HepG2 (cell line): ENCODE measurements at regions not wholly inside any gene's neighbourhood (a gene's known extent, or its start where the extent isn't known, plus 50 kb on each side); places are given as distances from the start of the nearest gene placed in this dataset.

ENCODE experiments used
- CBX1 ChIP-seq: IDR thresholded peaks from one replicate; pipeline ENCODE4 v1.6.1; 2016; ENCODE audit warnings: antibody characterized with exemption, low read depth
- CENPT ChIP-seq: sonication (generic); formaldehyde crosslinking; IDR thresholded peaks from 2 replicates; pipeline ENCODE4 v1.8.0; 2022; ENCODE audit warnings: low read depth, mild to moderate bottlenecking, moderate library complexity, missing genetic modification reagents
- DPF2 ChIP-seq: sonication (generic); formaldehyde crosslinking; IDR thresholded peaks from 2 replicates; pipeline ENCODE4 v1.4.0; 2020; ENCODE audit warnings: mild to moderate bottlenecking, low read depth, missing genetic modification reagents, borderline replicate concordance
- KLF16 ChIP-seq, 2 experiments: sonication (generic) in 1 of 2; formaldehyde crosslinking in 1 of 2; IDR thresholded peaks; 2 replicates each; pipeline versions ENCODE4 v1.6.1 to v1.8.0; 2016 to 2023; ENCODE audit warnings: missing genetic modification reagents in 2 of 2, missing compliant biosample characterization in 1 of 2
- MXI1 ChIP-seq: IDR thresholded peaks from 3 replicates; pipeline ENCODE4 v1.6.1; 2012; ENCODE audit warnings: low read depth, low read length, inconsistent platforms, borderline replicate concordance
- ZNF10 ChIP-seq: sonication (generic); formaldehyde crosslinking; IDR thresholded peaks from 2 replicates; pipeline ENCODE4 v1.4.0; 2020; ENCODE audit warnings: mild to moderate bottlenecking, low read depth, missing genetic modification reagents, borderline replicate concordance
- ZNF543 ChIP-seq: sonication (generic); formaldehyde crosslinking; IDR thresholded peaks from 2 replicates; pipeline ENCODE4 v1.4.0; 2020; ENCODE audit warnings: mild to moderate bottlenecking, missing genetic modification reagents
- ZNF562 ChIP-seq: sonication (generic); formaldehyde crosslinking; IDR thresholded peaks from 2 replicates; pipeline ENCODE4 v1.8.0; 2022; ENCODE audit warnings: missing genetic modification reagents, borderline replicate concordance
- ZNF589 ChIP-seq: sonication (generic); formaldehyde crosslinking; conservative IDR thresholded peaks from 2 replicates; pipeline ENCODE4 v1.8.0; 2022; ENCODE audit warnings: mild to moderate bottlenecking, moderate library complexity, missing genetic modification reagents
- ZNF639 ChIP-seq: conservative IDR thresholded peaks from 2 replicates; pipeline ENCODE4 v1.6.1; 2018; ENCODE audit warnings: missing genetic modification reagents
- TF ChIP-seq, protein P1 (sequence below): sonication (generic); formaldehyde crosslinking; IDR thresholded peaks from 2 replicates; pipeline ENCODE4 v1.4.0; 2020; ENCODE audit warnings: missing genetic modification reagents
- TF ChIP-seq, protein P2 (sequence below): IDR thresholded peaks from 2 replicates; pipeline ENCODE4 v1.6.1; 2016
- TF ChIP-seq, protein P3 (sequence below): sonication (generic); formaldehyde crosslinking; IDR thresholded peaks from 2 replicates; pipeline ENCODE4 v1.4.0; 2020; ENCODE audit warnings: mild to moderate bottlenecking, missing genetic modification reagents
- TF ChIP-seq, protein P4 (sequence below): IDR thresholded peaks from 2 replicates; pipeline ENCODE4 v1.6.1; 2016; ENCODE audit warnings: missing biosample characterization, missing genetic modification reagents, low read depth

DNA sequence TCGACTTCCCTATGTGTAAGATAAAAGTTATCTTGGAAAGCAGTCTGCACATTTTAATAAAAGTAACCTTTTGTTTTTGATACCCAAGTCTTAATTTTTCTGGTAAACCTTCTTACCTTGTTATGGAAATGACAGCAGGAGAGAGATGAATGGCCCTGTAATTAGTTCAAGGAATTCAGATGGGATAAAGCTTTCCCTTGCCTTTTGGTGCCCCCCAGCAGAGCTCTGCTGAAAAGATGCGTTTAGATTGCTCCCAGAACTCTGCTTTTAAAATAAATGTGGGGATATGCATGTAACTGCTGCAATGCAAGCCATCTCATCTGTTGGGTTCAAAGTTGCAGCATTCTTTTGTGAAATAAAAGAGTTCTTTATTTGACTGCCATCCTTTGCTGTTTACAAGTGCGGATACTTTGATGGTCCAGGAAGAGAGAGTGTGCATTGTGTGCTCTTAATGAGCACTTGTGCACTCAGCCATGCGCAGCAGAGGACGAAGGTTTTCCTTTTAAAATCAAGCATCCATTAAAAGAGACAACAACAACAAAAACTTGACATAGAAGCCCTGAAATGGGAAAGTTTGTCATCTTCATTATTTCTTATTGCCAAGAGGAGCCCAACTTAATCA lies 176.7 kb upstream of the ST6GAL2 start (continued):
- TF ChIP-seq, protein P1, sequence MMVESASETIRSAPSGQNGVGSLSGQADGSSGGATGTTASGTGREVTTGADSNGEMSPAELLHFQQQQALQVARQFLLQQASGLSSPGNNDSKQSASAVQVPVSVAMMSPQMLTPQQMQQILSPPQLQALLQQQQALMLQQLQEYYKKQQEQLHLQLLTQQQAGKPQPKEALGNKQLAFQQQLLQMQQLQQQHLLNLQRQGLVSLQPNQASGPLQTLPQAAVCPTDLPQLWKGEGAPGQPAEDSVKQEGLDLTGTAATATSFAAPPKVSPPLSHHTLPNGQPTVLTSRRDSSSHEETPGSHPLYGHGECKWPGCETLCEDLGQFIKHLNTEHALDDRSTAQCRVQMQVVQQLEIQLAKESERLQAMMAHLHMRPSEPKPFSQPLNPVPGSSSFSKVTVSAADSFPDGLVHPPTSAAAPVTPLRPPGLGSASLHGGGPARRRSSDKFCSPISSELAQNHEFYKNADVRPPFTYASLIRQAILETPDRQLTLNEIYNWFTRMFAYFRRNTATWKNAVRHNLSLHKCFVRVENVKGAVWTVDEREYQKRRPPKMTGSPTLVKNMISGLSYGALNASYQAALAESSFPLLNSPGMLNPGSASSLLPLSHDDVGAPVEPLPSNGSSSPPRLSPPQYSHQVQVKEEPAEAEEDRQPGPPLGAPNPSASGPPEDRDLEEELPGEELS: 0 out of 2 replicates have a peak, but pooled peaks have one; percentile 12
- TF ChIP-seq ZNF562 (no peak), DPF2 (no peak), MXI1 (no peak), ZNF543 (CRISPR knock-in tag) (no peak), KLF16 (CRISPR knock-in tag; IDR thresholded peaks at IDR 0.05) (no peak), ZNF10 (CRISPR knock-in tag) (no peak), ZNF589 (CRISPR knock-in tag) (no peak), ZNF639 (CRISPR knock-in tag) (no peak), CBX1 (no peak), CENPT (no peak)
- TF ChIP-seq, protein P2, sequence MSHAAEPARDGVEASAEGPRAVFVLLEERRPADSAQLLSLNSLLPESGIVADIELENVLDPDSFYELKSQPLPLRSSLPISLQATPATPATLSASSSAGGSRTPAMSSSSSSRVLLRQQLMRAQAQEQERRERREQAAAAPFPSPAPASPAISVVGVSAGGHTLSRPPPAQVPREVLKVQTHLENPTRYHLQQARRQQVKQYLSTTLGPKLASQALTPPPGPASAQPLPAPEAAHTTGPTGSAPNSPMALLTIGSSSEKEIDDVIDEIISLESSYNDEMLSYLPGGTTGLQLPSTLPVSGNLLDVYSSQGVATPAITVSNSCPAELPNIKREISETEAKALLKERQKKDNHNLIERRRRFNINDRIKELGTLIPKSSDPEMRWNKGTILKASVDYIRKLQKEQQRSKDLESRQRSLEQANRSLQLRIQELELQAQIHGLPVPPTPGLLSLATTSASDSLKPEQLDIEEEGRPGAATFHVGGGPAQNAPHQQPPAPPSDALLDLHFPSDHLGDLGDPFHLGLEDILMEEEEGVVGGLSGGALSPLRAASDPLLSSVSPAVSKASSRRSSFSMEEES: no peak
- TF ChIP-seq, protein P3, sequence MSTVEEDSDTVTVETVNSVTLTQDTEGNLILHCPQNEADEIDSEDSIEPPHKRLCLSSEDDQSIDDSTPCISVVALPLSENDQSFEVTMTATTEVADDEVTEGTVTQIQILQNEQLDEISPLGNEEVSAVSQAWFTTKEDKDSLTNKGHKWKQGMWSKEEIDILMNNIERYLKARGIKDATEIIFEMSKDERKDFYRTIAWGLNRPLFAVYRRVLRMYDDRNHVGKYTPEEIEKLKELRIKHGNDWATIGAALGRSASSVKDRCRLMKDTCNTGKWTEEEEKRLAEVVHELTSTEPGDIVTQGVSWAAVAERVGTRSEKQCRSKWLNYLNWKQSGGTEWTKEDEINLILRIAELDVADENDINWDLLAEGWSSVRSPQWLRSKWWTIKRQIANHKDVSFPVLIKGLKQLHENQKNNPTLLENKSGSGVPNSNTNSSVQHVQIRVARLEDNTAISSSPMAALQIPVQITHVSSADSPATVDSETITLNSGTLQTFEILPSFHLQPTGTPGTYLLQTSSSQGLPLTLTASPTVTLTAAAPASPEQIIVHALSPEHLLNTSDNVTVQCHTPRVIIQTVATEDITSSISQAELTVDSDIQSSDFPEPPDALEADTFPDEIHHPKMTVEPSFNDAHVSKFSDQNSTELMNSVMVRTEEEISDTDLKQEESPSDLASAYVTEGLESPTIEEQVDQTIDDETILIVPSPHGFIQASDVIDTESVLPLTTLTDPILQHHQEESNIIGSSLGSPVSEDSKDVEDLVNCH (CRISPR knock-in tag): no peak
- TF ChIP-seq, protein P4, sequence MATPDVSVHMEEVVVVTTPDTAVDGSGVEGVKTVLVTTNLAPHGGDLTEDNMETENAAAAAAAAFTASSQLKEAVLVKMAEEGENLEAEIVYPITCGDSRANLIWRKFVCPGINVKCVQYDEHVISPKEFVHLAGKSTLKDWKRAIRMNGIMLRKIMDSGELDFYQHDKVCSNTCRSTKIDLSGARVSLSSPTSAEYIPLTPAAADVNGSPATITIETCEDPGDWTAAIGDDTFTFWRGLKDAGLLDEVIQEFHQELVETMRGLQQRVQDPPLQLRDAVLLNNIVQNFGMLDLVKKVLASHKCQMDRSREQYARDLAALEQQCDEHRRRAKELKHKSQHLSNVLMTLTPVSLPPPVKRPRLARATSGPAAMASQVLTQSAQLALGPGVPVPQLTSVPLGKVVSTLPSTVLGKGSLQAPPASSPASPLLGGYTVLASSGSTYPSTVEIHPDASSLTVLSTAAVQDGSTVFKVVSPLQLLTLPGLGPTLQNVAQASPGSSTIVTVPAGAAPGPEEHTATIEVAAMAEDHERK (CRISPR knock-in tag): no peak
